H9 (cell line): ENCODE measurements at regions not wholly inside any gene's neighbourhood (a gene's known extent, or its start where the extent isn't known, plus 50 kb on each side); places are given as distances from the start of the nearest gene placed in this dataset.

ENCODE experiments used
- DNase-seq: peaks from one replicate; pipeline ENCODE4 v3.0.0-alpha.2; 2017
- H2AFZ ChIP-seq: one replicate; pipeline ENCODE4 v1.6.1; 2013; ENCODE audit warnings: mild to moderate bottlenecking, low read length, control low read depth, moderate library complexity
- H2AK5ac ChIP-seq: 2 replicates; pipeline ENCODE4 v1.6.1; 2013; ENCODE audit warnings: low read length, control low read depth, mixed read lengths; ENCODE audit not compliant: insufficient read length
- H2BK120ac ChIP-seq: one replicate; pipeline ENCODE4 v1.6.1; 2013; ENCODE audit warnings: low read depth, mild to moderate bottlenecking, low read length, control low read depth, inconsistent platforms; ENCODE audit not compliant: poor library complexity, severe bottlenecking
- H2BK12ac ChIP-seq: 2 replicates; pipeline ENCODE4 v1.6.1; 2013; ENCODE audit warnings: low read length, control low read depth, mixed read lengths, low read depth; ENCODE audit not compliant: insufficient read length
- H2BK15ac ChIP-seq: 2 replicates; pipeline ENCODE4 v1.6.1; 2013; ENCODE audit warnings: low read depth, low read length, control low read depth
- H2BK20ac ChIP-seq: one replicate; pipeline ENCODE4 v1.6.1; 2013; ENCODE audit warnings: low read depth, mild to moderate bottlenecking, low read length, control low read depth, inconsistent platforms; ENCODE audit not compliant: poor library complexity, severe bottlenecking
- H2BK5ac ChIP-seq: 2 replicates; pipeline ENCODE4 v1.6.1; 2013; ENCODE audit warnings: low read length, control low read depth, mixed read lengths; ENCODE audit not compliant: insufficient read length
- H3K14ac ChIP-seq: 2 replicates; pipeline ENCODE4 v1.6.1; 2013; ENCODE audit warnings: low read length, control low read depth; ENCODE audit not compliant: insufficient read depth
- H3K18ac ChIP-seq: 2 replicates; pipeline ENCODE4 v1.6.1; 2013; ENCODE audit warnings: low read depth, mild to moderate bottlenecking, mixed read lengths, low read length, control low read depth; ENCODE audit not compliant: insufficient read length
- H3K23ac ChIP-seq: 2 replicates; pipeline ENCODE4 v1.6.1; 2013; ENCODE audit warnings: low read length, control low read depth, mixed read lengths, low read depth; ENCODE audit not compliant: insufficient read length
- H3K23me2 ChIP-seq: 2 replicates; pipeline ENCODE4 v1.6.1; 2013; ENCODE audit warnings: low read depth, mild to moderate bottlenecking, mixed read lengths, low read length, control low read depth; ENCODE audit not compliant: insufficient read length, poor library complexity, severe bottlenecking
- H3K27ac ChIP-seq: 2 replicates; pipeline ENCODE4 v1.5.1; 2013; ENCODE audit warnings: low read length, control low read depth, mixed read lengths, low read depth; ENCODE audit not compliant: insufficient read length
- H3K27me3 ChIP-seq: 2 replicates; pipeline ENCODE4 v1.6.1; 2013; ENCODE audit warnings: low read length, control low read depth, inconsistent platforms; ENCODE audit not compliant: insufficient read depth
- H3K4ac ChIP-seq: 2 replicates; pipeline ENCODE4 v1.6.1; 2013; ENCODE audit warnings: low read depth, mild to moderate bottlenecking, control low read depth, inconsistent platforms, low read length, moderate library complexity
- H3K4me1 ChIP-seq: 2 replicates; pipeline ENCODE4 v1.6.1; 2013; ENCODE audit warnings: low read length, control low read depth, inconsistent platforms; ENCODE audit not compliant: insufficient read depth
- H3K4me2 ChIP-seq: 2 replicates; pipeline ENCODE4 v1.6.1; 2013; ENCODE audit warnings: low read length, control low read depth, mixed read lengths; ENCODE audit not compliant: insufficient read length, insufficient read depth
- H3K56ac ChIP-seq: 2 replicates; pipeline ENCODE4 v1.6.1; 2013; ENCODE audit warnings: low read depth, mild to moderate bottlenecking, mixed read lengths, low read length, control low read depth; ENCODE audit not compliant: insufficient read length
- H3K79me1 ChIP-seq: 2 replicates; pipeline ENCODE4 v1.6.1; 2013; ENCODE audit warnings: low read depth, mild to moderate bottlenecking, moderate library complexity, low read length, control low read depth, inconsistent platforms; ENCODE audit not compliant: insufficient read depth, poor library complexity, severe bottlenecking
- H3K79me2 ChIP-seq: 2 replicates; pipeline ENCODE4 v1.6.1; 2013; ENCODE audit warnings: low read length, control low read depth, inconsistent platforms; ENCODE audit not compliant: insufficient read depth
- H3K9ac ChIP-seq: 2 replicates; pipeline ENCODE4 v1.6.1; 2013; ENCODE audit warnings: low read length, control low read depth, mixed read lengths; ENCODE audit not compliant: insufficient read length; ENCODE audit errors: extremely low read depth
- H3K9me3 ChIP-seq: one replicate; pipeline ENCODE4 v1.6.1; 2013; ENCODE audit warnings: low read depth, low read length, inconsistent platforms; ENCODE audit not compliant: control insufficient read depth
- H3T11ph ChIP-seq: one replicate; pipeline ENCODE4 v1.6.1; 2013; ENCODE audit warnings: mild to moderate bottlenecking, low read length, control low read depth, inconsistent platforms
- H4K20me1 ChIP-seq: one replicate; pipeline ENCODE4 v1.6.1; 2013; ENCODE audit not compliant: control insufficient read depth, insufficient read length, insufficient read depth
- H4K5ac ChIP-seq: 2 replicates; pipeline ENCODE4 v1.6.1; 2013; ENCODE audit warnings: low read depth, mild to moderate bottlenecking, mixed read lengths, low read length, control low read depth; ENCODE audit not compliant: insufficient read length
- H4K8ac ChIP-seq: replicated peaks from 2 replicates; pipeline ENCODE4 v1.6.1; 2013; ENCODE audit warnings: low read length, control low read depth, mixed read lengths, low read depth; ENCODE audit not compliant: insufficient read length
- H4K91ac ChIP-seq: 2 replicates; pipeline ENCODE4 v1.6.1; 2013; ENCODE audit warnings: low read depth, mild to moderate bottlenecking, moderate library complexity, mixed read lengths, low read length, control low read depth; ENCODE audit not compliant: insufficient read length
- H3K27ac Mint-ChIP-seq, 3 experiments: 2 replicates in 2 of 3; 3 replicates in 1 of 3; pipeline ENCODE4 v1.8.0; 2020 to 2021; ENCODE audit warnings: mixed read lengths in 3 of 3, mild to moderate bottlenecking in 1 of 3, moderate library complexity in 1 of 3
- H3K27me3 Mint-ChIP-seq: 2 replicates; pipeline ENCODE4 v1.8.0; 2021; ENCODE audit warnings: low read depth, mild to moderate bottlenecking, moderate library complexity, mixed read lengths
- H3K36me3 Mint-ChIP-seq, 3 experiments: 2 replicates in 2 of 3; 3 replicates in 1 of 3; pipeline ENCODE4 v1.8.0; 2020 to 2021; ENCODE audit warnings: low read depth in 3 of 3, mixed read lengths in 3 of 3; ENCODE audit not compliant: insufficient read depth in 1 of 3
- H3K4me1 Mint-ChIP-seq, 2 experiments: 2 replicates each; pipeline ENCODE4 v1.8.0; 2020; ENCODE audit warnings: mixed read lengths in 2 of 2
- H3K4me3 Mint-ChIP-seq, 2 experiments: 2 replicates in 1 of 2; 3 replicates in 1 of 2; pipeline ENCODE4 v1.8.0; 2020 to 2021; ENCODE audit warnings: mild to moderate bottlenecking in 2 of 2, mixed read lengths in 2 of 2, moderate library complexity in 1 of 2
- H3K9me3 Mint-ChIP-seq, 2 experiments: 2 replicates in 1 of 2; 3 replicates in 1 of 2; pipeline ENCODE4 v1.8.0; 2020; ENCODE audit warnings: mild to moderate bottlenecking in 2 of 2, mixed read lengths in 2 of 2, moderate library complexity in 1 of 2
- whole genome bisulfite sequencing: extraction: QIAGEN DNeasy Blood & Tissue Kit; methylation state at CpG from one replicate; pipeline ENCODE4 v1.1.7; 2013; ENCODE audit warnings: missing lambda C conversion rate, low lambda C conversion rate, mixed read lengths; ENCODE audit not compliant: insufficient read length; ENCODE audit errors: extremely low coverage; 5-methylcytosine and 5-hydroxymethylcytosine counted together
- TF ChIP-seq, protein P1 (sequence below): fragments of 200-600 bp; sonication (generic); conservative IDR thresholded peaks from 3 replicates; pipeline ENCODE4 v1.8.0; 2021; ENCODE audit warnings: antibody characterized with exemption, mild to moderate bottlenecking

DNA sequence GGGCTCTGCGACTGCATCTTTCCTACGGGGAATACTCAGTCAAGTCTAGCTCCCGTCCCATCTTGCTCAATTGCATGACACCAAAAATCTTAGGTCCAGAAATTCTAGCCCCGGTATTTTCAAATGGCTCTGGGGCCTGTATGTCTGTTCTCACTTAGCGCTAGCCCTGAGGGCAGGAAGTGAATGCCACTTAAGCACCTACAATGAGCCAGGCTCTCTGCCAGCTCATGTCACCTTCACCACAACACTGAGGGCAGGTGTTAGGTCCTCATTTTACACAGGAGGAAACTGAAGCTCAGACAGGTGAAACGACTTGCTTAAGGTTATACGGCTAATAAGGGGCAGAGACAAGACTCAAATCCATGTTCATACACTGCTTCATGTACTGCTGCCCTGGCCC lies 282.8 kb downstream of the PPP1R2C start:
- Histone ChIP-seq H4K91ac (no peak overlapping the region), H3K27ac (no peak overlapping the region), H3K18ac (no peak overlapping the region), H4K5ac (no peak overlapping the region), H3K4me1 (no peaks in the 10 kb centered on the region), H3T11ph (no peak overlapping the region), H2BK20ac (no peak overlapping the region), H2AFZ (no peak overlapping the region), H2BK120ac (no peak overlapping the region), H2BK5ac (no peak overlapping the region), H3K23me2 (no peaks in the 10 kb centered on the region), H4K20me1 (no peaks in the 10 kb centered on the region), H3K4ac (no peak overlapping the region), H3K56ac (no peak overlapping the region), H4K8ac (no peak overlapping the region), H3K9me3 (no peaks in the 10 kb centered on the region), H3K79me1 (no peaks in the 10 kb centered on the region), H3K4me2 (no peak overlapping the region), H3K9ac (no peak overlapping the region), H2BK12ac (no peak overlapping the region), H3K79me2 (no peaks in the 10 kb centered on the region), H3K27me3 (no peaks in the 10 kb centered on the region), H3K14ac (no peak overlapping the region), H3K23ac (no peak overlapping the region), H2AK5ac (no peak overlapping the region), H2BK15ac (no peak overlapping the region)
- Mint-ChIP-seq H3K4me3 (no peak overlapping the region), H3K27me3 (no peaks in the 10 kb centered on the region; the same call in 1 of the 2 replicates), H3K27ac (no peak overlapping the region), H3K36me3 (peaks cover 0 to 3% (median 0%) of the 10 kb centered on the region in 3 experiments; a peak in 1 of 7 replicates), H3K9me3 (peaks cover 0 to 33% of the 10 kb centered on the region in 2 experiments; a peak in 3 of 5 replicates), H3K4me1 (no peaks in the 10 kb centered on the region)
- WGBS: no CpG with 5 or more reads among the region's 7 CpGs
- no peak for DNase-seq
- TF ChIP-seq, protein P1, sequence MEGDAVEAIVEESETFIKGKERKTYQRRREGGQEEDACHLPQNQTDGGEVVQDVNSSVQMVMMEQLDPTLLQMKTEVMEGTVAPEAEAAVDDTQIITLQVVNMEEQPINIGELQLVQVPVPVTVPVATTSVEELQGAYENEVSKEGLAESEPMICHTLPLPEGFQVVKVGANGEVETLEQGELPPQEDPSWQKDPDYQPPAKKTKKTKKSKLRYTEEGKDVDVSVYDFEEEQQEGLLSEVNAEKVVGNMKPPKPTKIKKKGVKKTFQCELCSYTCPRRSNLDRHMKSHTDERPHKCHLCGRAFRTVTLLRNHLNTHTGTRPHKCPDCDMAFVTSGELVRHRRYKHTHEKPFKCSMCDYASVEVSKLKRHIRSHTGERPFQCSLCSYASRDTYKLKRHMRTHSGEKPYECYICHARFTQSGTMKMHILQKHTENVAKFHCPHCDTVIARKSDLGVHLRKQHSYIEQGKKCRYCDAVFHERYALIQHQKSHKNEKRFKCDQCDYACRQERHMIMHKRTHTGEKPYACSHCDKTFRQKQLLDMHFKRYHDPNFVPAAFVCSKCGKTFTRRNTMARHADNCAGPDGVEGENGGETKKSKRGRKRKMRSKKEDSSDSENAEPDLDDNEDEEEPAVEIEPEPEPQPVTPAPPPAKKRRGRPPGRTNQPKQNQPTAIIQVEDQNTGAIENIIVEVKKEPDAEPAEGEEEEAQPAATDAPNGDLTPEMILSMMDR: no peak
